Epithelial cell of esophagus (primary cell): ENCODE measurements at regions not wholly inside any gene's neighbourhood (a gene's known extent, or its start where the extent isn't known, plus 50 kb on each side); places are given as distances from the start of the nearest gene placed in this dataset.

Experiments
- DNase-seq: peaks from one replicate; pipeline ENCODE4 v3.0.0; 2010; ENCODE audit warnings: low read depth
- H3K4me3 ChIP-seq: 2 replicates; pipeline ENCODE4 v1.5.1; 2011; ENCODE audit warnings: mild to moderate bottlenecking, low read length, control low read depth
- CTCF ChIP-seq: IDR thresholded peaks from 2 replicates; pipeline ENCODE4 v1.5.1; 2011; ENCODE audit warnings: low read depth, mild to moderate bottlenecking, low read length, control low read depth, inconsistent platforms; ENCODE audit not compliant: insufficient read depth; ENCODE audit errors: missing control alignments

DNA sequence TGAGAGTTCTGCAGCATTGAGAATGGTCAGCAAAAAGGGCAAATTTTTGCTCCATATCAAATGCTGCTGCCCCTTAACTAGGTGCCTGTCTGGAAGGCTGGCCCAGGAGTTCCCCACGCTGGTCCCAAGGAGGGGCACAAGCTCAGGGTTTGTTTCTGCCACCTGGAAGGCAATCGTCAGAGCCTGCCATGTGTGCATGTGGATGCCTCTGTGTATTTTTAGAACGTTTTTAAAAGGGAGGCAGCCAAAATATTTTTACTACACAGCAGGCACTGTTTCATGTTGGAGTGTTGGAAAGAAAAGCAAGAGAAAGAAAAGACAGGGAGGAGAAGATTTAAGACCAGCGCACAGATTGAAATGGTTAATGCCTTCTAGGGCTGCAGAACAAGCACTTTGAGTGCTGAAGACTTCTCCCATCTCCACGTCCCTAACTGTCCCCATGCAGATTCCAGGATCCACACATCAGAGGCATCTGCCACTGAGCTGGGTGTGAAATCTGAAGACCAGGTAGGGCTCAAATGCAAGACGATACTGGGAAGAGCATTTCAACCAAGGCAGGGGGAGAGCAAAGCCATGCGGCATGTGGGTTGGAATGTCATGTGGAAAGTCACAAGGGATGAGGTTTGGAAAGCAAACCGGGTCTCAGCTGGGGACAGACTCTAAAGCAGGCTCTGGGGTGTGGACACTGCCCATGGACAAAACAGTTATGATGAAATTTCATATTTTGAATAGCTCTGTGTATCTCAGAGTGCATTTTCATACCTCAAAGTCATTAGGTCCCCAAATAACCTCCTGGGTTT lies 557.2 kb downstream of the BCL11B start:
- H3K4me3 ChIP-seq: no peak overlapping the region
- DNase-seq: no peak
- no peak for TF ChIP-seq CTCF

GRCh38 chr14:98716133-98716532 lies 555.9 kb downstream of the BCL11B start:
- no peak for DNase-seq
- no peak overlapping the region for H3K4me3 ChIP-seq
- no peak for TF ChIP-seq CTCF

DNA sequence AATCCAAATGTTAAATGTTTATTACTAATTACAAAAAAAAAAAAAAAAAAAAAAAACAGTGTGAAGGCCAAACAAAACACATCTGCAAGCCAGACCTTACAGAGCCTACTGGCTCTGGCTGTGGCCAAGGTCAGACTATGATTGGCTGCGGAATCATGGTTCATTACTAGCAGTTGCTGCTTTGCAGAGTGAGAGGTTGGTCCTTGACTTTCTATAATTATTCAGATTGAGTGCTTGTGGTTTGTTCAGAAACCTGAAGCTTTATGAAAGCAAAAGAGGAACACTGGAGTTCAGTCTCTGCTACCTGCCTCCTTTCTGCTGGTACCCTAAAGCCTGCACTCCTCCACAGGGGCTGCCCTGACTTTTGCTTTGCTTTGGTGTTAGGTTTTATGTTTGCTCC lies 550.9 kb downstream of the BCL11B start:
- no peak overlapping the region for H3K4me3 ChIP-seq
- no peak for DNase-seq
- TF ChIP-seq CTCF: no peak

- H3K4me3 ChIP-seq: no peak overlapping the region
- no peak for TF ChIP-seq CTCF
- no peak for DNase-seq
Observed at GRCh38 chr14:98724734-98725133, 547.3 kb downstream of the BCL11B start.

DNA sequence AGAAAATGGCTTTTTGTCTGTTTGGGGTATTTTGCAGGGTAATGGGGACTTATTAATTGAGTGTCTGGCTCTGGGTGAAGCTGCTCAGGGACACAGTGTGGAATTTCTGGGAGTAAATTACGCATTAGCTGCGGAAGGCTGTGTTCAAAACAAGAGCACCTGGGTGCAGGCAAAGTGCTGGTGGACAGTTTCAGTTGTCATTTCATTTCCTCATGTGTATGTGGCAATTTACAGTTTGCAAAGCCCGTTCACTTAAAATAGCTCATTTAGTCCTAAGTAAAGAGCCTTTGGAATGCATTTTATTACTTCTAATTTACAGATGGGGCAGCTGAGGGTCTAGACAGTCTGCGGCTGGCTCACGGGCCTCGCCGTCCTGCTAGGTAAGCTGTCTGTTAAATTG lies 546.8 kb downstream of the BCL11B start:
- no peak for DNase-seq
- TF ChIP-seq CTCF: no peak

GRCh38 chr14:98725676-98726075 lies 546.3 kb downstream of the BCL11B start:
- TF ChIP-seq CTCF: no peak
- no peak overlapping the region for H3K4me3 ChIP-seq
- DNase-seq: no peak

More for the DNA sequence above, 546.8 kb downstream of the BCL11B start:
- no peak overlapping the region for H3K4me3 ChIP-seq

DNA sequence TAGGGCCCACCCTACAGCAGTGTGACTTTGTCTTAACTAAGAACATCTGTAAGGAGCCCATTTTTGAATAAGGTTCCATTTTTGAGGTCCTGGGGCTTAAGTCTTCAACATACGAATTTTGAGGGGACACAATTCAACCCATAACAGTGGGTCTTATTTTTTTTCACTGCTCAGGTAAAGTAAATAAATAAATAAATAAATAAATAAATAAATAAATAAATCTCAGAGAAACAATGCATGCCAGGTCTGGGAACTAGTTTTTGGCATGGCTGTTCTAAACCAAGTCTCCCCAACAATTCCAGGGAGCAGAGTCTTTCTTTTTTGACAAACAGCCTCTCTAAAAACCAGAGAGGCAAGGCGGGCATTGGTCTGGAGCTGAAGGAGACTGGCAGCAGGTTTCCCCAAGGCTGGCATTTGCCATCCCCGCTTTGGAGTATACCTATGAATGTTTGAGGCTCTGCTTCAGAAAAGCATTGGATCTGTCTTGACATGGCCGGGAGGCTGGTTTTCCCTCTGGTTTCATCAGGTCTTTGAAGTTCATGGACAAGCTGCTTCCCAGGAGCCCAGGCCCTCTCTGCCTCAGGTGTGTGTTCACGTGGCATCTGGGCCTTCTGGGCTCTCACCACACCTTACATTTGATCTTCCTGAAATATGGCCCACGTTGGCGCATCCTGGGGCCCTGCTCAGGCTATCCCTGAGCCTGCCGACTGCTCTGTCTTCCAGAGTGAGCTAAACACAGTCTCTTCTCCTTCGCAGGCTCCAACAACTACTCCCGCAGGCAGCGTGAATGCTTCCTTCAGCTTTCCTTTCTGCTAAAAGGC lies 545.2 kb downstream of the BCL11B start:
- H3K4me3 ChIP-seq: no peak overlapping the region
- no peak for TF ChIP-seq CTCF
- no peak for DNase-seq
